ENCODE measurements at regions not wholly inside any gene's neighbourhood (a gene's known extent, or its start where the extent isn't known, plus 50 kb on each side); places are given as distances from the start of the nearest gene placed in this dataset.

DNA sequence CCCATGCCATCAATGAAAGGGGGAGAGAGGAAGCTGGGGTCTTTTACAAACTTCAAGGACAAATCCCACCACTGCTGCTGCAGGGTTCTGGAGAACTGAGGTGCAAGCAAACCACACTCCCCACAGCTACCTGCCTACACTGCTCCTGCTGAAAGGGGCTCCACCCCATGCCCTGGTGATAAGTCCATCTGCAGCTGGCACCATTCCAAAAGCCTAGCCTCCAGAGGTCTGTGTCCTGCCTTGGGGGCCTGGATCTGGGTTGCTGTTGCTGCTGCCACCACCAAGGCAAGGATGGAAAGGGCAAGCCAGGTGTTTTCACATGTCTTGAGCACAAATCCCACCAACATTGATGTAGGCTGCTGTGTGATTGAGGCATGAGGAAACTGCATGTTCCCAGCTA, 97.4 kb upstream of the UBE2E3 start:
- TF ChIP-seq, protein P1, sequence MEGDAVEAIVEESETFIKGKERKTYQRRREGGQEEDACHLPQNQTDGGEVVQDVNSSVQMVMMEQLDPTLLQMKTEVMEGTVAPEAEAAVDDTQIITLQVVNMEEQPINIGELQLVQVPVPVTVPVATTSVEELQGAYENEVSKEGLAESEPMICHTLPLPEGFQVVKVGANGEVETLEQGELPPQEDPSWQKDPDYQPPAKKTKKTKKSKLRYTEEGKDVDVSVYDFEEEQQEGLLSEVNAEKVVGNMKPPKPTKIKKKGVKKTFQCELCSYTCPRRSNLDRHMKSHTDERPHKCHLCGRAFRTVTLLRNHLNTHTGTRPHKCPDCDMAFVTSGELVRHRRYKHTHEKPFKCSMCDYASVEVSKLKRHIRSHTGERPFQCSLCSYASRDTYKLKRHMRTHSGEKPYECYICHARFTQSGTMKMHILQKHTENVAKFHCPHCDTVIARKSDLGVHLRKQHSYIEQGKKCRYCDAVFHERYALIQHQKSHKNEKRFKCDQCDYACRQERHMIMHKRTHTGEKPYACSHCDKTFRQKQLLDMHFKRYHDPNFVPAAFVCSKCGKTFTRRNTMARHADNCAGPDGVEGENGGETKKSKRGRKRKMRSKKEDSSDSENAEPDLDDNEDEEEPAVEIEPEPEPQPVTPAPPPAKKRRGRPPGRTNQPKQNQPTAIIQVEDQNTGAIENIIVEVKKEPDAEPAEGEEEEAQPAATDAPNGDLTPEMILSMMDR (IDR thresholded peaks at IDR 0.05 in 2 of 3, conservative IDR thresholded peaks at IDR 0.05 in 1 of 3; ENCODE audit: borderline replicate concordance in 1 of 3, insufficient read depth in 1 of 3, low read depth in 2 of 3, low read length in 2 of 3): no peak
- TF ChIP-seq ZFX (IDR thresholded peaks at IDR 0.05) (no peak), SIN3A (IDR thresholded peaks at IDR 0.05; ENCODE audit: low read depth) (no peak), POLR2A (IDR thresholded peaks at IDR 0.05; ENCODE audit: borderline replicate concordance, extremely low read depth, insufficient read depth, insufficient read length) (no peak)
